ENCODE measurements at regions not wholly inside any gene's neighbourhood (a gene's known extent, or its start where the extent isn't known, plus 50 kb on each side); places are given as distances from the start of the nearest gene placed in this dataset.

DNA sequence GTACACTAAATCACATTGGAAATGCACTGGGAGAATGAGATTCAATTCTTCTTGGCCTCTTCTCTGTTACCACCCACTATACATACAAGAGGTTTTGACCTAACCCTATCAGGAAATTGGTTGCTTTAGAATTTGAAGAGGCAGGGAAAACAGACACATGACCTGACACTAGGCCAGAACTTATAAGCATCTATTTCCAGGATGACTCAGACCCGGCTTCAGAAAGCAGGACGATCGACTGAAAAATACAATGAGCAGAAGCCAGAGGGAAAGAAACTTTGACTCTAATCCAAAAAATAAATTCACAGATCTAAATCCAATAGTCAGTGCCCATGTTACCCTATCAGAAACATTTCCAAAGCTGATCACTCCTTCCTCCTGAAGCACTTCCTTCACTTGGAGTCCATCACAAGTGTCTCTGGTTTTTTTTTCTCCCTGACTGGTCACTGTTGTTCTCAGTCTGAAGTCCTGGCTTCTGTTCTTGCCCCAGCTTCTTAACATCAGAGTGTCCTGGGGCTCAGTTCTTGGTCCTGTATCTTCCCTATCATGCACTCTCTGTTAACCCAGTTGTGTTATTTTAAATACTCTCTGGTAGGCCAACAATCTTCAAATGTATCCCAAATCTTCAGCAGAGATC is 133.6 kb downstream of the P2RY1 start:
- Mint-ChIP-seq H3K36me3 (peaks cover 0 to 4% of the 10 kb centered on the region in 2 donors), H3K4me3 (no peak overlapping the region), H3K27ac (peak overlapping the region in 1 of 6 donors; percentile 44), H3K9me3 (peaks cover 0 to 9% (median 3%) of the 10 kb centered on the region in 7 donors), H3K4me1 (peaks cover 7 to 18% (median 17%) of the 10 kb centered on the region in 3 donors), H3K27me3 (no peaks in the 10 kb centered on the region)
- DNase-seq (no peak), ATAC-seq (ENCODE audit: low read depth in 2 of 2) (no peak)

GRCh38 chr3:152969557-152970300 is 134.8 kb downstream of the P2RY1 start:
- H3K27ac Mint-ChIP-seq = peak overlapping the region in 1 of 6 donors; percentile 43
- H3K9me3 Mint-ChIP-seq = peaks cover 0 to 9% (median 3%) of the 10 kb centered on the region in 7 donors
- peaks cover 0 to 4% of the 10 kb centered on the region in 2 donors for H3K36me3 Mint-ChIP-seq
- no peaks in the 10 kb centered on the region for H3K27me3 Mint-ChIP-seq
- DNase-seq (no peak), ATAC-seq (ENCODE audit: low read depth in 2 of 2) (no peak)
- peaks cover 6 to 12% (median 10%) of the 10 kb centered on the region in 3 donors for H3K4me1 Mint-ChIP-seq
- no peak overlapping the region for H3K4me3 Mint-ChIP-seq

GRCh38 chr3:152970851-152971250 is 135.9 kb downstream of the P2RY1 start:
- ATAC-seq (ENCODE audit: low read depth in 2 of 2) = no peak
- no peaks in the 10 kb centered on the region for H3K27me3 Mint-ChIP-seq
- H3K4me3 Mint-ChIP-seq = no peak overlapping the region
- H3K4me1 Mint-ChIP-seq = peaks cover 0 to under 1% (median 0%) of the 10 kb centered on the region in 3 donors
- H3K27ac Mint-ChIP-seq = no peak overlapping the region
- no peak for DNase-seq
- H3K36me3 Mint-ChIP-seq = no peaks in the 10 kb centered on the region
- H3K9me3 Mint-ChIP-seq = peaks cover 0 to 4% (median under 1%) of the 10 kb centered on the region in 7 donors

DNA sequence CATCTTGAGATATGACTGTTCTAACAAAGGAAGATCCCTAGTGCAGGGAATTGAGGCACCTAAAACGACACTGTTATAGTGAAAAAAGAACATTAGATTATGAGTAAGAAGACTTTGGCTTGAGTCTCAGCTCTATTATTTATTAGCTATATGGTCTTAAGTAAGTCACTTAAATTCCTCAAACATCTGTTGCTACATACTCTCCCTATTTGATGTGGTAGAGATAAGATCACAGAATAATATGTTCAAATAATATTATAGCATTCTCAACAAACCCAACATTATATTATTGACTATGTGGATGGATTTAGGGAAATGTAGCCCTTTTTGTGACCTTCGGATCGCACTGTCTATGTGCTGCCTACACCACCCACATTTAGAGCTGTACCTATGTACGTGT is 136.9 kb downstream of the P2RY1 start:
- no peak overlapping the region for H3K27ac Mint-ChIP-seq
- H3K4me1 Mint-ChIP-seq = no peaks in the 10 kb centered on the region
- H3K9me3 Mint-ChIP-seq = peaks cover 0 to 3% (median 0%) of the 10 kb centered on the region in 7 donors
- H3K36me3 Mint-ChIP-seq = no peaks in the 10 kb centered on the region
- ATAC-seq (ENCODE audit: low read depth in 2 of 2) = no peak
- DNase-seq = no peak
- H3K27me3 Mint-ChIP-seq = no peaks in the 10 kb centered on the region
- no peak overlapping the region for H3K4me3 Mint-ChIP-seq

- Mint-ChIP-seq H3K36me3 (no peaks in the 10 kb centered on the region), H3K9me3 (peaks cover 0 to 3% (median 0%) of the 10 kb centered on the region in 7 donors), H3K27ac (no peak overlapping the region), H3K27me3 (peaks cover 0 to 4% (median 0%) of the 10 kb centered on the region in 3 donors), H3K4me3 (no peak overlapping the region), H3K4me1 (no peaks in the 10 kb centered on the region)
- ATAC-seq (ENCODE audit: low read depth in 2 of 2) (no peak), DNase-seq (no peak)
These were observed 138.6 kb downstream of the P2RY1 start for GRCh38 chr3:152973575-152973974.

DNA sequence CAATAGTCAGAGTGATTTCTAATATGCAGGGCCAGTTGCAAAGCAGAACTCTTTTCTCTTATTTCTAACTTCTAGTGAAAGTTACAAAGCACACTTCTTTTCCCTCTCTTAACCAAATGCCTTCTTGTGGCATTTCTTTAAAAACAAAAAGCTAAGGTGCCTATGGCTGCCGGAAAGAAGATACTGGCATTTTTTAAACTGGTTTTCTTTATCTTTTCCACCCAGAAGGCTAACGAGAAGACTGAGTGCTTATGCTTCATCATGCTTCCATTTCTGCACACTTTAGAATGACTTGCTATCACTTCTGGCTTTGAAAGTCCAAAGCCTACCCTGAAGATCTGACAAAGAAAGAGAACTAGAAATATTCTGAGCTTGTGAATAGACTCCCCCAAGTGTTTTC is 141.3 kb downstream of the P2RY1 start:
- no peak overlapping the region for H3K4me3 Mint-ChIP-seq
- peaks cover 0 to 3% (median 0%) of the 10 kb centered on the region in 7 donors for H3K9me3 Mint-ChIP-seq
- H3K27ac Mint-ChIP-seq = no peak overlapping the region
- ATAC-seq (ENCODE audit: low read depth in 2 of 2) (no peak), DNase-seq (no peak)
- peaks cover 9 to 18% (median 9%) of the 10 kb centered on the region in 3 donors for H3K27me3 Mint-ChIP-seq
- no peaks in the 10 kb centered on the region for H3K36me3 Mint-ChIP-seq
- no peaks in the 10 kb centered on the region for H3K4me1 Mint-ChIP-seq

DNA sequence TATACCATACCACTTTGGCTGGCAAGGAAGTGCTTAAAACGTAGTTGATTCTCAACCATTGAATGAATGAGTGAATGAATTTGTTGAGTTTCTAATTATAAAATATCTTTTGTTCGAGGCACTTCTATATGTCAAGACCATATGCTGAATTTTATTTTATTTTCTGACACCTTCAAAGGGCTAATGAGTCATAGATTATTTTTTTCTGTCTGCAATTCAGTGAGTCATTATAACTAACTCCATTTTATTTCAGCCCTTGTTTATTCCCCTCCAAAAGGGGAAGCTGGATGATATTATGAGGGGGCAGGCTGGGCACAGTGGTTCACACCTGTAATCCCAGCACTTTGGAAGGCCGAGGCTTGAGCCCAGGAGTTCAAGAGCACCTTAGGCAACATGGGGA is 142.4 kb downstream of the P2RY1 start:
- Mint-ChIP-seq H3K36me3 (no peaks in the 10 kb centered on the region), H3K4me1 (no peaks in the 10 kb centered on the region), H3K4me3 (no peak overlapping the region), H3K27me3 (peaks cover 12 to 23% (median 14%) of the 10 kb centered on the region in 3 donors), H3K27ac (no peak overlapping the region), H3K9me3 (peaks cover 0 to 4% (median 0%) of the 10 kb centered on the region in 7 donors)
- ATAC-seq (ENCODE audit: low read depth in 2 of 2) (no peak), DNase-seq (no peak)

GRCh38 chr3:152978152-152978551 is 143.2 kb downstream of the P2RY1 start:
- ATAC-seq (ENCODE audit: low read depth in 2 of 2) = no peak
- no peaks in the 10 kb centered on the region for H3K4me1 Mint-ChIP-seq
- no peak overlapping the region for H3K4me3 Mint-ChIP-seq
- no peak for DNase-seq
- H3K36me3 Mint-ChIP-seq = no peaks in the 10 kb centered on the region
- H3K9me3 Mint-ChIP-seq = peaks cover 0 to 8% (median 0%) of the 10 kb centered on the region in 7 donors
- peaks cover 12 to 23% (median 14%) of the 10 kb centered on the region in 3 donors for H3K27me3 Mint-ChIP-seq
- no peak overlapping the region for H3K27ac Mint-ChIP-seq

GRCh38 chr3:152997526-152997925 is 162.6 kb downstream of the P2RY1 start:
- H3K36me3 Mint-ChIP-seq = no peaks in the 10 kb centered on the region
- H3K9me3 Mint-ChIP-seq = no peaks in the 10 kb centered on the region
- H3K4me1 Mint-ChIP-seq = no peaks in the 10 kb centered on the region
- no peak overlapping the region for H3K27ac Mint-ChIP-seq
- H3K4me3 Mint-ChIP-seq = no peak overlapping the region
- DNase-seq (no peak), ATAC-seq (ENCODE audit: low read depth in 2 of 2) (no peak)
- H3K27me3 Mint-ChIP-seq = peaks cover 0 to 13% (median 0%) of the 10 kb centered on the region in 3 donors

GRCh38 chr3:152998591-152998990 is 163.4 kb upstream of the RAP2B start:
- Mint-ChIP-seq H3K27me3 (peaks cover 0 to 13% (median 0%) of the 10 kb centered on the region in 3 donors), H3K4me1 (no peaks in the 10 kb centered on the region), H3K4me3 (no peak overlapping the region), H3K36me3 (no peaks in the 10 kb centered on the region), H3K9me3 (no peaks in the 10 kb centered on the region), H3K27ac (peak overlapping the region in 1 of 6 donors; percentile 9)
- ATAC-seq (ENCODE audit: low read depth in 2 of 2) = no peak
- DNase-seq = no peak

- no peaks in the 10 kb centered on the region for H3K4me1 Mint-ChIP-seq
- no peak for ATAC-seq (ENCODE audit: low read depth in 2 of 2)
- no peak overlapping the region for H3K27ac Mint-ChIP-seq
- DNase-seq = no peak
- H3K36me3 Mint-ChIP-seq = no peaks in the 10 kb centered on the region
- H3K27me3 Mint-ChIP-seq = peaks cover 0 to 20% (median 0%) of the 10 kb centered on the region in 3 donors
- no peaks in the 10 kb centered on the region for H3K9me3 Mint-ChIP-seq
- no peak overlapping the region for H3K4me3 Mint-ChIP-seq
These were observed 161.7 kb upstream of the RAP2B start for GRCh38 chr3:153000325-153000724.

DNA sequence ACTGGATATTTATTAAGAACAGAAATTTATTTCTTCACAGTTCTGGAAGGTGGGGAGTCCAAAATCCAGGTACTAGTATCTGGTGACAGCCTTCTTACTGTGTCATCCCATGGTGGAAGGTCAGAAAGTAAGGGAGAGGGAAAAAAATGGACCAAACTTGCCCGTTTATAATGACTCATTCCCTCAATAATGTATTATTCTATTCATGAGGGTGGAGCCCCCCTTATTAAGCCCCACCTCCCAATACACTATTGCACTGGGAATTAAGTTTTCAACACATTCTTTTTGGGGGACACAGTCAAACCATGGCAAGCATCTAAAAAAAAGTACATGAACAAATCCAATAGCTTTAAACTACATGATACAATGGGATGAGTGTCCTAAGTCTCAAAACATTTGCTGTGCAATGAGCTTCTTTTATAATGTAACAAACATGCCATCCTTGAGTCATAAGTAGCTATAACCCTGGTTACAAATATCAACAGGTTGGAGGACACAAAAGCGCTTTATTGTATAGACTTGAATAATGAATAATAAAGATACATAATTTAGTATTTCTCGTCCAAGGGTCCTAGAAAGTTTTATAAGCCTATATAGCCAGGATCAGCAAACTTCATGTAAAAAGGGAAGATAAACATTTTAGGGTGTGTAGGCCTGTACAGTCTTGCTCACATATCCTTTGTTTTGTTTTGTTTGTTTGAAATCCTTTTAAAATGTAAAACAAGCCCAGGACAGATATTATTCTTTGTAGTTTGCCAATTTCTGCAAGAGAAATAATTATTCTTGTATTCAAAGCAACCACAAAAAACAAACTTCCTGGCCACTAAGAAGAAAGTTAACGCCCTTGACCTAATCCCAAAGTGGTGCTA is 160.6 kb upstream of the RAP2B start:
- DNase-seq (no peak), ATAC-seq (ENCODE audit: low read depth in 2 of 2) (no peak)
- Mint-ChIP-seq H3K36me3 (no peaks in the 10 kb centered on the region), H3K4me3 (no peak overlapping the region), H3K4me1 (no peaks in the 10 kb centered on the region), H3K27me3 (peaks cover 0 to 14% (median 4%) of the 10 kb centered on the region in 3 donors), H3K27ac (no peak overlapping the region), H3K9me3 (no peaks in the 10 kb centered on the region)

- H3K27me3 Mint-ChIP-seq = peaks cover 0 to 8% (median 7%) of the 10 kb centered on the region in 3 donors
- ATAC-seq (ENCODE audit: low read depth in 2 of 2) = no peak
- no peak overlapping the region for H3K4me3 Mint-ChIP-seq
- H3K4me1 Mint-ChIP-seq = no peaks in the 10 kb centered on the region
- DNase-seq = no peak
- no peaks in the 10 kb centered on the region for H3K36me3 Mint-ChIP-seq
- no peaks in the 10 kb centered on the region for H3K9me3 Mint-ChIP-seq
- H3K27ac Mint-ChIP-seq = no peak overlapping the region
These were observed 158.6 kb upstream of the RAP2B start for GRCh38 chr3:153003441-153003840.

All from naive B cell (primary cell).